ENCODE measurements at regions not wholly inside any gene's neighbourhood (a gene's known extent, or its start where the extent isn't known, plus 50 kb on each side); places are given as distances from the start of the nearest gene placed in this dataset.
"Not testable (repeated sequence)": the region's sequence is repeated elsewhere in the genome, so short reads cannot be mapped to it uniquely, and the experiment has no call there.

- TF ChIP-seq CTCF, POLR2A, EP300 (IDR thresholded peaks at IDR 0.05): not testable (repeated sequence)
These were observed 87.7 kb downstream of the PPIAL4A start for GRCh38 chr1:120977279-120977678.
